ENCODE measurements at regions not wholly inside any gene's neighbourhood (a gene's known extent, or its start where the extent isn't known, plus 50 kb on each side); places are given as distances from the start of the nearest gene placed in this dataset.

GRCh38 chr3:159209459-159209858, 407.6 kb downstream of the MFSD1 start:
- TF ChIP-seq EZH2 (IDR thresholded peaks at IDR 0.05) = no peak
- TF ChIP-seq POLR2AphosphoS5 (IDR thresholded peaks at IDR 0.05; ENCODE audit: borderline replicate concordance, low read depth, low read length) = no peak

Data from SK-N-MC (cell line).